WTC11 (cell line): ENCODE measurements at regions not wholly inside any gene's neighbourhood (a gene's known extent, or its start where the extent isn't known, plus 50 kb on each side); places are given as distances from the start of the nearest gene placed in this dataset.

Source experiments
- ATAC-seq: fragments of 200-7000 bp; cut with Tn5 transposase; 2 replicates; pipeline ENCODE4 v1.10.0; 2021; ENCODE audit warnings: mild to moderate bottlenecking, moderate library complexity
- CTCF ChIA-PET: fragments of 300-600 bp; sonication (Branson Sonifier 250); formaldehyde crosslinking; loops from one replicate; lab custom pipeline; 2021; ENCODE audit warnings: antibody characterized with exemption; lab: Charles Lee
- POLR2A ChIA-PET: fragments of 350-600 bp; sonication (Branson Sonifier 250); formaldehyde crosslinking; loops from one replicate; lab custom pipeline; 2021; ENCODE audit warnings: antibody characterized with exemption; lab: Charles Lee
- DNase-seq: peaks from one replicate; pipeline ENCODE4 v3.0.0; 2021; ENCODE audit warnings: low spot score
- H3K27ac Mint-ChIP-seq: 2 replicates; pipeline ENCODE4 v1.8.0; 2021; ENCODE audit warnings: mixed read lengths
- H3K27me3 Mint-ChIP-seq: 2 replicates; pipeline ENCODE4 v1.8.0; 2021; ENCODE audit warnings: low read depth, mild to moderate bottlenecking, moderate library complexity, mixed read lengths
- H3K36me3 Mint-ChIP-seq: 2 replicates; pipeline ENCODE4 v1.8.0; 2021; ENCODE audit warnings: mixed read lengths
- H3K4me1 Mint-ChIP-seq: 2 replicates; pipeline ENCODE4 v1.8.0; 2022; ENCODE audit warnings: mixed read lengths
- H3K4me3 Mint-ChIP-seq: 2 replicates; pipeline ENCODE4 v1.8.0; 2021; ENCODE audit warnings: mild to moderate bottlenecking, moderate library complexity, mixed read lengths
- H3K9me3 Mint-ChIP-seq: 2 replicates; pipeline ENCODE4 v1.8.0; 2021; ENCODE audit warnings: mixed read lengths
- CREB1 ChIP-seq: sonication (generic); formaldehyde crosslinking; IDR thresholded peaks from 2 replicates; pipeline ENCODE4 v1.8.0; 2023; ENCODE audit warnings: mild to moderate bottlenecking, missing genetic modification reagents
- ESRRA ChIP-seq: sonication (generic); formaldehyde crosslinking; IDR thresholded peaks from 2 replicates; pipeline ENCODE4 v1.8.1; 2022; ENCODE audit warnings: mild to moderate bottlenecking, missing genetic modification reagents, borderline replicate concordance
- ETV6 ChIP-seq: sonication (generic); formaldehyde crosslinking; IDR thresholded peaks from 2 replicates; pipeline ENCODE4 v1.8.1; 2022; ENCODE audit warnings: mild to moderate bottlenecking, missing genetic modification reagents
- GRHL2 ChIP-seq: fragments of 250-450 bp; sonication (Bioruptor Pico); IDR thresholded peaks from 2 replicates; pipeline ENCODE4 v1.8.0; 2022; ENCODE audit warnings: mild to moderate bottlenecking, moderate library complexity; ENCODE audit not compliant: insufficient replicate concordance, severe bottlenecking
- KAT7 ChIP-seq: sonication (generic); formaldehyde crosslinking; IDR thresholded peaks from 2 replicates; pipeline ENCODE4 v1.8.1; 2023; ENCODE audit warnings: missing genetic modification reagents, mild to moderate bottlenecking, borderline replicate concordance
- RORB ChIP-seq: fragments of 250-450 bp; sonication (Bioruptor Pico); IDR thresholded peaks from 2 replicates; pipeline ENCODE4 v1.9.0; 2021; ENCODE audit warnings: mild to moderate bottlenecking
- ZNF121 ChIP-seq: sonication (generic); formaldehyde crosslinking; IDR thresholded peaks from 2 replicates; pipeline ENCODE4 v1.8.0; 2023; ENCODE audit warnings: missing genetic modification reagents
- ZNF232 ChIP-seq: sonication (generic); formaldehyde crosslinking; IDR thresholded peaks from 2 replicates; pipeline ENCODE4 v1.8.0; 2022; ENCODE audit warnings: mild to moderate bottlenecking, missing genetic modification reagents
- ZNF396 ChIP-seq: fragments of 250-450 bp; sonication (Bioruptor Pico); IDR thresholded peaks from 2 replicates; pipeline ENCODE4 v1.8.0; 2021; ENCODE audit warnings: mild to moderate bottlenecking, moderate library complexity, borderline replicate concordance
- ZNF416 ChIP-seq: fragments of 250-450 bp; sonication (Bioruptor Pico); IDR thresholded peaks from 2 replicates; pipeline ENCODE4 v1.9.0; 2021; ENCODE audit warnings: mild to moderate bottlenecking, inconsistent platforms
- ZNF423 ChIP-seq: fragments of 250-450 bp; sonication (Bioruptor Pico); IDR thresholded peaks from 2 replicates; pipeline ENCODE4 v2.1.2; 2022; ENCODE audit warnings: mild to moderate bottlenecking, moderate library complexity
- TF ChIP-seq, protein P1 (sequence below): sonication (generic); formaldehyde crosslinking; IDR thresholded peaks from 2 replicates; pipeline ENCODE4 v1.8.1; 2023; ENCODE audit warnings: mild to moderate bottlenecking, missing genetic modification reagents, borderline replicate concordance
- TF ChIP-seq, protein P2 (sequence below): fragments of 250-450 bp; sonication (Bioruptor Pico); IDR thresholded peaks from 2 replicates; pipeline ENCODE4 v1.9.0; 2021; ENCODE audit warnings: mild to moderate bottlenecking
- TF ChIP-seq, protein P3 (sequence below): sonication (generic); formaldehyde crosslinking; IDR thresholded peaks from 2 replicates; pipeline ENCODE4 v1.8.1; 2023; ENCODE audit warnings: mild to moderate bottlenecking, missing genetic modification reagents, moderate library complexity
- TF ChIP-seq, protein P4 (sequence below): sonication (generic); formaldehyde crosslinking; conservative IDR thresholded peaks from 2 replicates; pipeline ENCODE4 v1.8.1; 2022; ENCODE audit warnings: mild to moderate bottlenecking, missing genetic modification reagents
- TF ChIP-seq, protein P5 (sequence below): fragments of 250-450 bp; sonication (Bioruptor Pico); conservative IDR thresholded peaks from 2 replicates; pipeline ENCODE4 v1.9.0; 2021; ENCODE audit warnings: mild to moderate bottlenecking
- TF ChIP-seq, protein P6 (sequence below): fragments of 250-450 bp; sonication (Bioruptor Pico); IDR thresholded peaks from 2 replicates; pipeline ENCODE4 v1.9.0; 2021; ENCODE audit warnings: mild to moderate bottlenecking, borderline replicate concordance
- TF ChIP-seq, protein P7 (sequence below): sonication (generic); formaldehyde crosslinking; IDR thresholded peaks from 2 replicates; pipeline ENCODE4 v1.8.0; 2022; ENCODE audit warnings: mild to moderate bottlenecking, missing genetic modification reagents

DNA sequence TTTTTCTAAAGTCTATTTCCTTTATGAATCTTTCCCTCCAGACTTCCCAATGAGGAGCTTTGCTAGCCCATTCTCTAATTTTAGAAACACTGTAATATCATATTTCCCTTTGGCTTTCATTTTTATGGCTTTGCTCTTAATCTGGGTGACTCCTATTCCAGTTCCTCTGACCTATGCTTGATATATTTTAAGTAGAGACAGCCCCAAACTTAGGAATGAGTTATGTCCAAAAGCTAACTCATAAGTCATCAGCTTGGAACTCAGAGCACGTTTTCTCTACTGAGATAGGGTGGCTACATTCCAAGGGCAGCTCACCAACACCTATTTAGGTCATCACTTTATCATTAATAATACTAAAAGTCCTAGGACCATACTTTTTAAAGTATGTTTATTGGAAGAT lies 77.8 kb downstream of the OR13H1 start:
- DNase-seq (no peak), ATAC-seq (no peak)
- TF ChIP-seq ZNF423, result no peak
- TF ChIP-seq GRHL2 (CRISPR knock-in tag), result no peak
- no peak for TF ChIP-seq CREB1 (CRISPR knock-in tag)
- TF ChIP-seq, protein P1, sequence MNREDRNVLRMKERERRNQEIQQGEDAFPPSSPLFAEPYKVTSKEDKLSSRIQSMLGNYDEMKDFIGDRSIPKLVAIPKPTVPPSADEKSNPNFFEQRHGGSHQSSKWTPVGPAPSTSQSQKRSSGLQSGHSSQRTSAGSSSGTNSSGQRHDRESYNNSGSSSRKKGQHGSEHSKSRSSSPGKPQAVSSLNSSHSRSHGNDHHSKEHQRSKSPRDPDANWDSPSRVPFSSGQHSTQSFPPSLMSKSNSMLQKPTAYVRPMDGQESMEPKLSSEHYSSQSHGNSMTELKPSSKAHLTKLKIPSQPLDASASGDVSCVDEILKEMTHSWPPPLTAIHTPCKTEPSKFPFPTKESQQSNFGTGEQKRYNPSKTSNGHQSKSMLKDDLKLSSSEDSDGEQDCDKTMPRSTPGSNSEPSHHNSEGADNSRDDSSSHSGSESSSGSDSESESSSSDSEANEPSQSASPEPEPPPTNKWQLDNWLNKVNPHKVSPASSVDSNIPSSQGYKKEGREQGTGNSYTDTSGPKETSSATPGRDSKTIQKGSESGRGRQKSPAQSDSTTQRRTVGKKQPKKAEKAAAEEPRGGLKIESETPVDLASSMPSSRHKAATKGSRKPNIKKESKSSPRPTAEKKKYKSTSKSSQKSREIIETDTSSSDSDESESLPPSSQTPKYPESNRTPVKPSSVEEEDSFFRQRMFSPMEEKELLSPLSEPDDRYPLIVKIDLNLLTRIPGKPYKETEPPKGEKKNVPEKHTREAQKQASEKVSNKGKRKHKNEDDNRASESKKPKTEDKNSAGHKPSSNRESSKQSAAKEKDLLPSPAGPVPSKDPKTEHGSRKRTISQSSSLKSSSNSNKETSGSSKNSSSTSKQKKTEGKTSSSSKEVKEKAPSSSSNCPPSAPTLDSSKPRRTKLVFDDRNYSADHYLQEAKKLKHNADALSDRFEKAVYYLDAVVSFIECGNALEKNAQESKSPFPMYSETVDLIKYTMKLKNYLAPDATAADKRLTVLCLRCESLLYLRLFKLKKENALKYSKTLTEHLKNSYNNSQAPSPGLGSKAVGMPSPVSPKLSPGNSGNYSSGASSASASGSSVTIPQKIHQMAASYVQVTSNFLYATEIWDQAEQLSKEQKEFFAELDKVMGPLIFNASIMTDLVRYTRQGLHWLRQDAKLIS (CRISPR knock-in tag), result no peak
- TF ChIP-seq, protein P2, sequence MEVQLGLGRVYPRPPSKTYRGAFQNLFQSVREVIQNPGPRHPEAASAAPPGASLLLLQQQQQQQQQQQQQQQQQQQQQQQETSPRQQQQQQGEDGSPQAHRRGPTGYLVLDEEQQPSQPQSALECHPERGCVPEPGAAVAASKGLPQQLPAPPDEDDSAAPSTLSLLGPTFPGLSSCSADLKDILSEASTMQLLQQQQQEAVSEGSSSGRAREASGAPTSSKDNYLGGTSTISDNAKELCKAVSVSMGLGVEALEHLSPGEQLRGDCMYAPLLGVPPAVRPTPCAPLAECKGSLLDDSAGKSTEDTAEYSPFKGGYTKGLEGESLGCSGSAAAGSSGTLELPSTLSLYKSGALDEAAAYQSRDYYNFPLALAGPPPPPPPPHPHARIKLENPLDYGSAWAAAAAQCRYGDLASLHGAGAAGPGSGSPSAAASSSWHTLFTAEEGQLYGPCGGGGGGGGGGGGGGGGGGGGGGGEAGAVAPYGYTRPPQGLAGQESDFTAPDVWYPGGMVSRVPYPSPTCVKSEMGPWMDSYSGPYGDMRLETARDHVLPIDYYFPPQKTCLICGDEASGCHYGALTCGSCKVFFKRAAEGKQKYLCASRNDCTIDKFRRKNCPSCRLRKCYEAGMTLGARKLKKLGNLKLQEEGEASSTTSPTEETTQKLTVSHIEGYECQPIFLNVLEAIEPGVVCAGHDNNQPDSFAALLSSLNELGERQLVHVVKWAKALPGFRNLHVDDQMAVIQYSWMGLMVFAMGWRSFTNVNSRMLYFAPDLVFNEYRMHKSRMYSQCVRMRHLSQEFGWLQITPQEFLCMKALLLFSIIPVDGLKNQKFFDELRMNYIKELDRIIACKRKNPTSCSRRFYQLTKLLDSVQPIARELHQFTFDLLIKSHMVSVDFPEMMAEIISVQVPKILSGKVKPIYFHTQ, result no peak
- no peak for TF ChIP-seq ESRRA
- no peak for TF ChIP-seq ZNF121 (CRISPR knock-in tag)
- TF ChIP-seq, protein P3, sequence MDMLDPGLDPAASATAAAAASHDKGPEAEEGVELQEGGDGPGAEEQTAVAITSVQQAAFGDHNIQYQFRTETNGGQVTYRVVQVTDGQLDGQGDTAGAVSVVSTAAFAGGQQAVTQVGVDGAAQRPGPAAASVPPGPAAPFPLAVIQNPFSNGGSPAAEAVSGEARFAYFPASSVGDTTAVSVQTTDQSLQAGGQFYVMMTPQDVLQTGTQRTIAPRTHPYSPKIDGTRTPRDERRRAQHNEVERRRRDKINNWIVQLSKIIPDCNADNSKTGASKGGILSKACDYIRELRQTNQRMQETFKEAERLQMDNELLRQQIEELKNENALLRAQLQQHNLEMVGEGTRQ, result no peak
- TF ChIP-seq, protein P4, sequence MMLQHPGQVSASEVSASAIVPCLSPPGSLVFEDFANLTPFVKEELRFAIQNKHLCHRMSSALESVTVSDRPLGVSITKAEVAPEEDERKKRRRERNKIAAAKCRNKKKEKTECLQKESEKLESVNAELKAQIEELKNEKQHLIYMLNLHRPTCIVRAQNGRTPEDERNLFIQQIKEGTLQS, result no peak
- ChIA-PET CTCF (no interaction called here), POLR2A (no interaction called here)
- H3K4me1 Mint-ChIP-seq, result no peaks in the 10 kb centered on the region
- H3K4me3 Mint-ChIP-seq, result no peak overlapping the region
- no peak overlapping the region for H3K27ac Mint-ChIP-seq
- 0 out of 2 replicates have a peak, but pooled peaks cover 4% of the 10 kb centered on the region for H3K27me3 Mint-ChIP-seq
- H3K36me3 Mint-ChIP-seq, result no peaks in the 10 kb centered on the region
- no peaks in the 10 kb centered on the region for H3K9me3 Mint-ChIP-seq

DNA sequence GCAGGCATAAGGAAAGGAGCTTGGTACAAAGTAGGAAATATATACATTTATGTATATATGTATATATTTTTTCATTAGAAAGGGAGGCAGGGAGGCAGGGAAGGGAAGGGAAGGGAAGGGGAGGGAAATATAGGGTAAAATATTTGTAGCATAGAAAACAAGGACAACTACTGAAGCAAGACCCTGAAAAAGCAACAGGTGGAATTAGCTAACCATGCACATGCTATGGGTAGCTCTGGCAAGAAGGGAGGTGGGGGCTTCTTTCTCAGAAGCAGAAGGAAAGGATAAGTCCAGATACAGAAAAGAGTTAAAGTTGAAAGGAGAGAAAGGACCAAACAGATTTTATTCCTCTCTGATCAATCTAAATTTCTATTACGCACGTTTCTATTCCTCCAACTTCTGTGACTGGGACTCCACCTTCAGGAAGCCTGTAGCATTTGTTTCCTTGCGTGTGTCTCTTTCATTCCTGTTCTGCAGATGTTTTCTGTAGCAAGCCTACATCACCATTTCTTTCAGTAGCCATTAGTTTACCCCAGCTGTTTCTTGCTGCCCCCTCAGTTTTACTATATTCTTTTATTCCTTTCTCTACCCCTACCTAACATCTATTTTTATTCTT lies 82.9 kb downstream of the OR13H1 start:
- no peak overlapping the region for H3K27ac Mint-ChIP-seq
- ChIA-PET POLR2A (no interaction called here), CTCF (interaction anchor here (1.8 kb wide), 1 partner anchor 364 kb away, joined by 11 read pairs; no protein-coding TSS in a partner anchor)
- no peaks in the 10 kb centered on the region for H3K4me1 Mint-ChIP-seq
- no peak overlapping the region for H3K4me3 Mint-ChIP-seq
- no peak for DNase-seq
- no peaks in the 10 kb centered on the region for H3K9me3 Mint-ChIP-seq
- ATAC-seq, result no peak; the same call in 1 of the 2 replicates
- H3K36me3 Mint-ChIP-seq, result no peaks in the 10 kb centered on the region
- peaks cover 6% of the 10 kb centered on the region for H3K27me3 Mint-ChIP-seq
- TF ChIP-seq, protein P5, sequence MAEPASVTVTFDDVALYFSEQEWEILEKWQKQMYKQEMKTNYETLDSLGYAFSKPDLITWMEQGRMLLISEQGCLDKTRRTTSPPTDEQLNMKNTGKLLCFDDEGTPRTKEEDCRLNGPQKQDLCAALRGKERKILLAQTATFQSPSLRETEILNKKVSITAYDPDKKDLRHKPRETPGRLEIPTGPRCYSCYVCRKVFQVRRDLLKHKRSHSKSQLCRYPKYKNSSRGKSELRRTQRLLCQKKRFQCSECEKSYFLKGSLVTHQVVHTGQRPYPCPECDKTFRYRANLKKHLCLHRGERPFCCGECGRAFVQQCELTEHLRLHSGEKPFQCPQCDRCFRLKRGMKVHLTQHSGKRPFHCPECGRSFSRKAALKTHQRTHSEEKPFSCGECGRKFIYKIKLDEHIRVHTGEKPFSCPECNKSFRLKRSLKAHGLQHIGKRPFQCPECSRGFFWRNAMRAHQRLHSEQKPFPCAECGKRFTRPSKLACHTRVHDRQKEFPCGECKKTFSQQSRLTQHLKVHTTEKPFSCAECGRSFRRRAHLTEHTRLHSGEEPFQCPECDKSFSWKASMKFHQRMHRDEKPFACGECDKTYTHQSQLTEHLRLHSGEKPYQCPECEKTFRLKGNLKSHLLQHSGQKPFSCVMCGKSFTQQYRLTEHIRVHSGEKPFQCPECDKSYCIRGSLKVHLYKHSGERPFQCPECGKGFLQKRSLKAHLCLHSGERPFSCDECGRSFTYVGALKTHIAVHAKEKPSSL (CRISPR knock-in tag), result no peak
- TF ChIP-seq ZNF232 (CRISPR knock-in tag) (no peak), ZNF396 (CRISPR knock-in tag) (no peak), ZNF416 (CRISPR knock-in tag) (no peak), ESRRA (no peak), RORB (CRISPR knock-in tag) (no peak), ZNF121 (CRISPR knock-in tag) (no peak), ETV6 (CRISPR knock-in tag) (no peak), KAT7 (CRISPR knock-in tag) (no peak)
- TF ChIP-seq, protein P6, sequence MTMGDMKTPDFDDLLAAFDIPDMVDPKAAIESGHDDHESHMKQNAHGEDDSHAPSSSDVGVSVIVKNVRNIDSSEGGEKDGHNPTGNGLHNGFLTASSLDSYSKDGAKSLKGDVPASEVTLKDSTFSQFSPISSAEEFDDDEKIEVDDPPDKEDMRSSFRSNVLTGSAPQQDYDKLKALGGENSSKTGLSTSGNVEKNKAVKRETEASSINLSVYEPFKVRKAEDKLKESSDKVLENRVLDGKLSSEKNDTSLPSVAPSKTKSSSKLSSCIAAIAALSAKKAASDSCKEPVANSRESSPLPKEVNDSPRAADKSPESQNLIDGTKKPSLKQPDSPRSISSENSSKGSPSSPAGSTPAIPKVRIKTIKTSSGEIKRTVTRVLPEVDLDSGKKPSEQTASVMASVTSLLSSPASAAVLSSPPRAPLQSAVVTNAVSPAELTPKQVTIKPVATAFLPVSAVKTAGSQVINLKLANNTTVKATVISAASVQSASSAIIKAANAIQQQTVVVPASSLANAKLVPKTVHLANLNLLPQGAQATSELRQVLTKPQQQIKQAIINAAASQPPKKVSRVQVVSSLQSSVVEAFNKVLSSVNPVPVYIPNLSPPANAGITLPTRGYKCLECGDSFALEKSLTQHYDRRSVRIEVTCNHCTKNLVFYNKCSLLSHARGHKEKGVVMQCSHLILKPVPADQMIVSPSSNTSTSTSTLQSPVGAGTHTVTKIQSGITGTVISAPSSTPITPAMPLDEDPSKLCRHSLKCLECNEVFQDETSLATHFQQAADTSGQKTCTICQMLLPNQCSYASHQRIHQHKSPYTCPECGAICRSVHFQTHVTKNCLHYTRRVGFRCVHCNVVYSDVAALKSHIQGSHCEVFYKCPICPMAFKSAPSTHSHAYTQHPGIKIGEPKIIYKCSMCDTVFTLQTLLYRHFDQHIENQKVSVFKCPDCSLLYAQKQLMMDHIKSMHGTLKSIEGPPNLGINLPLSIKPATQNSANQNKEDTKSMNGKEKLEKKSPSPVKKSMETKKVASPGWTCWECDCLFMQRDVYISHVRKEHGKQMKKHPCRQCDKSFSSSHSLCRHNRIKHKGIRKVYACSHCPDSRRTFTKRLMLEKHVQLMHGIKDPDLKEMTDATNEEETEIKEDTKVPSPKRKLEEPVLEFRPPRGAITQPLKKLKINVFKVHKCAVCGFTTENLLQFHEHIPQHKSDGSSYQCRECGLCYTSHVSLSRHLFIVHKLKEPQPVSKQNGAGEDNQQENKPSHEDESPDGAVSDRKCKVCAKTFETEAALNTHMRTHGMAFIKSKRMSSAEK (CRISPR knock-in tag), result no peak
- TF ChIP-seq, protein P7, sequence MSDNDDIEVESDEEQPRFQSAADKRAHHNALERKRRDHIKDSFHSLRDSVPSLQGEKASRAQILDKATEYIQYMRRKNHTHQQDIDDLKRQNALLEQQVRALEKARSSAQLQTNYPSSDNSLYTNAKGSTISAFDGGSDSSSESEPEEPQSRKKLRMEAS (CRISPR knock-in tag), result no peak
